A549 (cell line): ENCODE measurements at regions not wholly inside any gene's neighbourhood (a gene's known extent, or its start where the extent isn't known, plus 50 kb on each side); places are given as distances from the start of the nearest gene placed in this dataset.

Experiments used
- CTCF ChIP-seq: fragments of >200 bp; sonication (Bioruptor Twin); formaldehyde crosslinking; IDR thresholded peaks from 3 replicates; pipeline ENCODE4 v1.5.1; 2016
- EP300 ChIP-seq, 2 experiments: fragments of >200 bp; sonication (Bioruptor Twin); formaldehyde crosslinking; IDR thresholded peaks; 2 replicates in 1 of 2; 3 replicates in 1 of 2; pipeline ENCODE4 v1.6.1; 2016 to 2017
- HDAC2 ChIP-seq: fragments of 200-600 bp; sonication (generic); IDR thresholded peaks from 2 replicates; pipeline ENCODE4 v1.6.1; 2016
- HEYL ChIP-seq: fragments of 250-450 bp; sonication (Bioruptor Pico); IDR thresholded peaks from 2 replicates; pipeline ENCODE4 v1.8.0; 2021; ENCODE audit warnings: mild to moderate bottlenecking, moderate library complexity
- HOXB5 ChIP-seq: fragments of 250-450 bp; sonication (Bioruptor Pico); IDR thresholded peaks from 2 replicates; pipeline ENCODE4 v1.5.0; 2020; ENCODE audit warnings: mild to moderate bottlenecking, moderate library complexity
- JUN ChIP-seq, 2 experiments: fragments of >200 bp; sonication (Bioruptor Twin); formaldehyde crosslinking; IDR thresholded peaks; 2 replicates in 1 of 2; 3 replicates in 1 of 2; pipeline ENCODE4 v1.6.1; 2016 to 2017
- MAX ChIP-seq: IDR thresholded peaks from 2 replicates; pipeline ENCODE4 v1.6.1; 2012
- NFE2L2 ChIP-seq: fragments of 150-350 bp; conservative IDR thresholded peaks from 2 replicates; pipeline ENCODE4 v1.6.1; 2014; ENCODE audit warnings: low read length
- PBX3 ChIP-seq: IDR thresholded peaks from 2 replicates; pipeline ENCODE4 v1.6.1; 2012
- PHF8 ChIP-seq: fragments of 200-600 bp; sonication (generic); IDR thresholded peaks from 2 replicates; pipeline ENCODE4 v1.6.1; 2016; ENCODE audit warnings: low read depth, mild to moderate bottlenecking, antibody characterized with exemption, moderate library complexity, borderline replicate concordance
- POLR2A ChIP-seq: IDR thresholded peaks from 2 replicates; pipeline ENCODE4 v1.6.1; 2012; ENCODE audit warnings: mild to moderate bottlenecking, low read length
- RFX5 ChIP-seq: fragments of 450-650 bp; IDR thresholded peaks from 2 replicates; pipeline ENCODE4 v1.7.1; 2014; ENCODE audit warnings: antibody characterized with exemption, mild to moderate bottlenecking, moderate library complexity
- ZSCAN20 ChIP-seq: fragments of 250-450 bp; sonication (Bioruptor Pico); IDR thresholded peaks from 2 replicates; pipeline ENCODE4 v1.8.0; 2022; ENCODE audit warnings: mild to moderate bottlenecking, moderate library complexity

GRCh38 chr20:40774252-40774651 is 85.2 kb upstream of the MAFB start:
- TF ChIP-seq PBX3 (no peak), CTCF (no peak), ZSCAN20 (CRISPR knock-in tag) (no peak), NFE2L2 (no peak), HDAC2 (no peak), JUN (IDR thresholded peaks at IDR 0.05) (no peak), HEYL (CRISPR knock-in tag) (no peak), PHF8 (no peak), HOXB5 (CRISPR knock-in tag) (no peak), POLR2A (no peak), RFX5 (no peak), EP300 (IDR thresholded peaks at IDR 0.05) (no peak), MAX (no peak)
